Lower leg skin (tissue), 4 donors: ENCODE measurements at regions not wholly inside any gene's neighbourhood (a gene's known extent, or its start where the extent isn't known, plus 50 kb on each side); places are given as distances from the start of the nearest gene placed in this dataset.

Experiments
- DNase-seq, 2 donors: peaks; one replicate each; pipeline ENCODE4 v3.0.0-alpha.2; 2019; ENCODE audit warnings: low spot score in 2 of 2
- H3K4me3 ChIP-seq: fragments of 200-600 bp; sonication (generic); 2 replicates; pipeline ENCODE4 v1.5.1; 2017; ENCODE audit warnings: mild to moderate bottlenecking, low read depth; ENCODE audit not compliant: poor library complexity, severe bottlenecking
- POLR2A ChIP-seq, 2 donors: fragments of 450-650 bp; IDR thresholded peaks; one replicate each; pipeline ENCODE4 v1.6.1; 2016 to 2017; ENCODE audit warnings: antibody characterized with exemption in 2 of 2, mild to moderate bottlenecking in 1 of 2, moderate library complexity in 1 of 2
- WGBS, 2 donors: methylation state at CpG; one replicate each; pipeline ENCODE4 v1.1.5; 2018; 5-methylcytosine and 5-hydroxymethylcytosine counted together
- intact Hi-C: fragments of 100-400 bp; cut with DNase I; formaldehyde crosslinking; loops from one replicate; pipeline ENCODE4 v1.15.0; 2023; ENCODE audit warnings: low total_unique reads
- TF ChIP-seq, protein P1 (sequence below), 3 donors: fragments of 450-650 bp; IDR thresholded peaks; one replicate each; pipeline ENCODE4 v1.5.1; 2016; ENCODE audit warnings: antibody characterized with exemption in 3 of 3, mild to moderate bottlenecking in 3 of 3, moderate library complexity in 2 of 3

GRCh38 chr19:33879818-33880575 lies 83.3 kb downstream of the KCTD15 start:
- no peak overlapping the region for H3K4me3 ChIP-seq
- WGBS, 2 donors = 43 to 46% methylated on average over 15 of the region's 15 CpGs
- intact Hi-C loops = loop anchor here (10.0 kb wide), 1 partner anchor 85 kb away; the partner anchor contains the start of gene KCTD15
- no peak for DNase-seq
- no peak for TF ChIP-seq POLR2A (IDR thresholded peaks at IDR 0.05)
- TF ChIP-seq, protein P1, sequence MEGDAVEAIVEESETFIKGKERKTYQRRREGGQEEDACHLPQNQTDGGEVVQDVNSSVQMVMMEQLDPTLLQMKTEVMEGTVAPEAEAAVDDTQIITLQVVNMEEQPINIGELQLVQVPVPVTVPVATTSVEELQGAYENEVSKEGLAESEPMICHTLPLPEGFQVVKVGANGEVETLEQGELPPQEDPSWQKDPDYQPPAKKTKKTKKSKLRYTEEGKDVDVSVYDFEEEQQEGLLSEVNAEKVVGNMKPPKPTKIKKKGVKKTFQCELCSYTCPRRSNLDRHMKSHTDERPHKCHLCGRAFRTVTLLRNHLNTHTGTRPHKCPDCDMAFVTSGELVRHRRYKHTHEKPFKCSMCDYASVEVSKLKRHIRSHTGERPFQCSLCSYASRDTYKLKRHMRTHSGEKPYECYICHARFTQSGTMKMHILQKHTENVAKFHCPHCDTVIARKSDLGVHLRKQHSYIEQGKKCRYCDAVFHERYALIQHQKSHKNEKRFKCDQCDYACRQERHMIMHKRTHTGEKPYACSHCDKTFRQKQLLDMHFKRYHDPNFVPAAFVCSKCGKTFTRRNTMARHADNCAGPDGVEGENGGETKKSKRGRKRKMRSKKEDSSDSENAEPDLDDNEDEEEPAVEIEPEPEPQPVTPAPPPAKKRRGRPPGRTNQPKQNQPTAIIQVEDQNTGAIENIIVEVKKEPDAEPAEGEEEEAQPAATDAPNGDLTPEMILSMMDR (IDR thresholded peaks at IDR 0.05) = no peak

DNA sequence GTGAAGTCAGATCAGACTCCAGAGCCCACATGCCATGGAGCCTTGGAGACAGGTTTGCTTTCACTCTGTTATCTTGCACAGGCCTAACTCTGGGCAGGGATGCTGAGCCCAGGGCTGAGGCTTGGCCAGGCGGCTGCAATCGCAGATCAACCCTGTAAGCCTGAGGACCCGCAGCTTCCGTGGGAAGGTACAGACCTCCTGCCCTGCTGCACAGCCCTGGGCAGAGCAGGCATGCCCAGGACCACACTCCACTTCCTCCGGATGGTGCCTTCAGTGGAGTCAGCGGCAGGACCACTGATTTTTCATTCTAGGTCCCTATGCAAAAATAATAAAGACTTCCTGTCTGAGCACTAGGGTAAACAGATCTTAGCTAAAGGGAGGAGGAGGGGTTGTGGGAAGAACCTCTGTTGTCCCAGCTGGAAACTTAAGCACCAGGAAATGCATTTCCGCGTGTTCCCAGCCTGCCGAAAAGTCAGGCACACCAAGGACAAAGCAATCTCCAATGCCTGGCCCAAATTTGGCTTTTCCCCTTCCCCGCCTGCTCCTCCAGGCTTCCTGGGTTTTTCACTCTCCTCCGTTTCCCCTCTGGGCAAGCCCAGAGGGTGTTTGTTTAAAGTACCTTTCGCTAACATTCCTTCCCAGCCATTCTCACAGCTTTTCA lies 87.3 kb downstream of the KCTD15 start:
- H3K4me3 ChIP-seq = no peak overlapping the region
- WGBS, 2 donors = 34 to 35% methylated on average over 11 to 12 of the region's 12 CpGs
- TF ChIP-seq POLR2A (IDR thresholded peaks at IDR 0.05) = no peak
- TF ChIP-seq, protein P1 (IDR thresholded peaks at IDR 0.05) = no peak
- DNase-seq = no peak
- intact Hi-C loops = no loop called here

DNA sequence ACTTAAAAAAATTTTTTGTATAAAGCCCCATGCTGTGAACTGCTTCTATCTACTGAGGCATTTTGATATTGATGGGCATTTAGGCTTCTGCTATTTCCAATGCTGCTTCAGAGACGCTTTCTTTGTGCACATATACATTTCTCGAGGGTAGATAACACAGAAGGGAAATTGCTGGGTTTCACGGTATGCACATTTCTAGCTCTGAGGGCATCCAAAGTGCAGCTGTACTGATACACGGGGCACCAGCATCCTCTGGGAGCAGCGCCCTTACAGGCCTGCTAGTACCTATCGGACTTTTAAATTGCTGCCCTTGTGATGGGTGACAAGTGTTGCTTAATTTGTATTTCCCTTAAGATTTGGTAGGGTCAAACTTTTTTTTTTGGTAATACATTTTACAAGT lies 88.6 kb downstream of the KCTD15 start:
- WGBS, 2 donors = 79 to 81% methylated on average over 6 of the region's 6 CpGs
- intact Hi-C loops = no loop called here
- TF ChIP-seq, protein P1 (IDR thresholded peaks at IDR 0.05) = no peak
- no peak for TF ChIP-seq POLR2A (IDR thresholded peaks at IDR 0.05)
- H3K4me3 ChIP-seq = no peak overlapping the region
- no peak for DNase-seq

DNA sequence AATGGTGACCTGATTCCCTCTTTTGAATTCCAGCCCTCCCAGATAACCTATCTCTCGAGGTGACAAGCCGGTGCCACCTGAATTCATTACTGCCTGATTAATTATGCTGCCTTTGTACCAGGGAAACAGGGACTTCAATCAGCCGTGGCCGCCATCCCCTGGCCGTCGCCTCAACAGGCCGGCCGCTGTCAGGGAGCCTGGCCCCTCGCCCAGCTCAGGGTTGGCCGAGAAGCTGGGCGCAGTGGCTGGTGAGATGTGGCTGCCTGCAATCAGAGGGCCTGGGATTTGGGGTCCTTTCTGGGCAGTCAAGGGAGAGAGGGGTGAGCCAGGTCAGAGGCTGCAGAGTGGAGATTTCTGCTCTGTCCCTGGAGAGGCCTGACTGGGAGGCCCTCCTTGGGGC lies 91.2 kb downstream of the KCTD15 start:
- intact Hi-C loops = no loop called here
- TF ChIP-seq, protein P1 (IDR thresholded peaks at IDR 0.05) = no peak
- no peak for TF ChIP-seq POLR2A (IDR thresholded peaks at IDR 0.05)
- WGBS, 2 donors = 79 to 81% methylated on average over 11 of the region's 11 CpGs
- DNase-seq = no peak
- H3K4me3 ChIP-seq = no peak overlapping the region

DNA sequence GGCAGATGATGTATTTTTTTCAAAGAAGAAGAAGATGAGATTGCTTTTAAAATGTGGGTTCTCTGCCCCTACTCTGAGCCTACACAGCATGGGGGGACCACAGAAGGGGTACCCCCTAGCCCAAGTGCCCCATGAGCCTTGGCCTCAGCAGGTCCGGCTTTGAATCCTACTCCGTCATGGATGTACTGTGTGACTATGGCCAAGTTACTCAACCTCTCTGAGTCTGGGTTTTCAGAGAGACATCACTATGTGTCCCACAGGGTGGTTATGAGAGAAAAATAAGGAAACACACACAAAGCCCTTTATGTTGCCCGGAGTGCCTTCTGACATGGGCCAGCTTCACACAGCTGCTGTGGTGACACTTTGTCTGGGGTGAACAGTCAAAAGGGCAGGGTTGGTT lies 92.0 kb downstream of the KCTD15 start:
- DNase-seq = no peak
- H3K4me3 ChIP-seq = no peak overlapping the region
- intact Hi-C loops = no loop called here
- WGBS, 2 donors = 94 to 100% methylated on average over 3 of the region's 3 CpGs
- TF ChIP-seq POLR2A (IDR thresholded peaks at IDR 0.05) = no peak

DNA sequence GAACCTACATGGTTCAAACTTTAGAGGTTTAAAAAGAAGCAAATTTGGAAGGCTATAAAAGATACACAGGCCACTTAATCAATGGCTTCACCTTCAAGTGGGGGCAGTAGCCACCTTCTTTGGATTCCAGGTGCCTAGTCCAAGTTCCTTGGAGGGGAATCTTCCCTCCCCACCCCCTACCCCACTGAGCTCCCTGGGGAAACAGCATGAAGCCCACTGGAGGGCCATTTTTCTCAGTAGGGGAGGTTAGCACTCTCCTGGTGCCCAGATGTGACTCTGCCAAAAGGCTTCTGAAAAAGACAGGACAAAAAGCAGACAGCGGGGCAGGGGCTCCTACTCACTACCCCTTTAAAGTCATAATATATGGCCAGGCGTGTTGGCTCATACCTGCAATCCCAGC lies 93.9 kb downstream of the KCTD15 start:
- TF ChIP-seq POLR2A (IDR thresholded peaks at IDR 0.05) = no peak
- TF ChIP-seq, protein P1 (IDR thresholded peaks at IDR 0.05) = no peak
- intact Hi-C loops = no loop called here
- DNase-seq = no peak
- no peak overlapping the region for H3K4me3 ChIP-seq
- WGBS, 2 donors = 84 to 89% methylated on average over 2 of the region's 2 CpGs
